Keratinocyte (primary cell): ENCODE measurements at regions not wholly inside any gene's neighbourhood (a gene's known extent, or its start where the extent isn't known, plus 50 kb on each side); places are given as distances from the start of the nearest gene placed in this dataset.
A peak's percentile ranks its signal among the peaks of the same experiment; 100 is the strongest.

Source experiments
- DNase-seq: peaks from one replicate; pipeline ENCODE4 v3.0.0-alpha.2; 2011; ENCODE audit warnings: low read depth, missing footprints, low spot score
- FAIRE-seq: peaks from 2 replicates; lab custom pipeline; 2011; peaks lifted over from hg19 to GRCh38; lab: Jason Lieb, UNC
- H2AFZ ChIP-seq: 2 replicates; pipeline ENCODE4 v1.6.0; 2012; ENCODE audit warnings: low read length, control low read depth, inconsistent platforms; ENCODE audit not compliant: control insufficient read depth
- H3K27ac ChIP-seq: 2 replicates; pipeline ENCODE4 v1.5.1; 2011; ENCODE audit warnings: low read length; ENCODE audit not compliant: control insufficient read depth, insufficient read depth
- H3K27me3 ChIP-seq: 3 replicates; pipeline ENCODE4 v1.6.0; 2011; ENCODE audit warnings: low read length; ENCODE audit not compliant: control insufficient read depth, insufficient read depth; ENCODE audit errors: extremely low read depth
- H3K36me3 ChIP-seq, 2 experiments: 2 replicates in 1 of 2; 3 replicates in 1 of 2; pipeline ENCODE4 v1.5.1; 2011; ENCODE audit warnings: low read length in 2 of 2, mild to moderate bottlenecking in 1 of 2; ENCODE audit not compliant: control insufficient read depth in 2 of 2, insufficient read depth in 2 of 2; ENCODE audit errors: extremely low read depth in 1 of 2
- H3K4me1 ChIP-seq: 3 replicates; pipeline ENCODE4 v1.5.1; 2011; ENCODE audit warnings: low read length; ENCODE audit not compliant: control insufficient read depth, insufficient read depth; ENCODE audit errors: extremely low read depth
- H3K4me2 ChIP-seq: 3 replicates; pipeline ENCODE4 v1.6.0; 2011; ENCODE audit warnings: low read depth, low read length; ENCODE audit not compliant: control insufficient read depth, insufficient read depth; ENCODE audit errors: extremely low read depth
- H3K4me3 ChIP-seq, 3 experiments: fragments of 200-600 bp in 1 of 3; sonication (generic) in 1 of 3; 2 replicates in 2 of 3; 3 replicates in 1 of 3; pipeline ENCODE4 v1.5.1; 2011 to 2016; ENCODE audit warnings: low read length in 3 of 3, mild to moderate bottlenecking in 3 of 3, control low read depth in 2 of 3, inconsistent platforms in 1 of 3, low read depth in 1 of 3, mixed read lengths in 1 of 3, mixed run types in 1 of 3, moderate library complexity in 1 of 3; ENCODE audit not compliant: control insufficient read depth in 2 of 3, insufficient read depth in 2 of 3; ENCODE audit errors: extremely low read depth in 1 of 3
- H3K79me2 ChIP-seq: 2 replicates; pipeline ENCODE4 v1.6.0; 2012; ENCODE audit warnings: low read length; ENCODE audit not compliant: control insufficient read depth, insufficient read depth
- H3K9ac ChIP-seq: 3 replicates; pipeline ENCODE4 v1.6.0; 2011; ENCODE audit warnings: low read length; ENCODE audit not compliant: control insufficient read depth, insufficient read depth; ENCODE audit errors: extremely low read depth
- H3K9me1 ChIP-seq: 3 replicates; pipeline ENCODE4 v1.6.0; 2011; ENCODE audit warnings: low read length; ENCODE audit not compliant: control insufficient read depth, insufficient read depth; ENCODE audit errors: extremely low read depth
- H3K9me3 ChIP-seq: 2 replicates; pipeline ENCODE4 v1.5.1; 2012; ENCODE audit warnings: low read depth, low read length; ENCODE audit not compliant: control insufficient read depth
- H4K20me1 ChIP-seq: 3 replicates; pipeline ENCODE4 v1.6.0; 2011; ENCODE audit warnings: low read length; ENCODE audit not compliant: control insufficient read depth, insufficient read depth; ENCODE audit errors: extremely low read depth
- EZH2 ChIP-seq: IDR thresholded peaks from one replicate; pipeline ENCODE4 v1.6.1; 2012; ENCODE audit warnings: inconsistent platforms, mild to moderate bottlenecking, low read length, moderate library complexity
- dilution Hi-C: fragments of 300-500 bp; cut with MboI; formaldehyde crosslinking; loops from one replicate; pipeline ENCODE4 v1.7.0; 2020; ENCODE audit warnings: low sequenced_read_pairs; ENCODE audit not compliant: extremely low pct_ligation_motif_present
- TF ChIP-seq, protein P1 (sequence below), 3 experiments: IDR thresholded peaks in 1 of 3; conservative IDR thresholded peaks in 1 of 3; optimal IDR thresholded peaks in 1 of 3; 2 replicates in 2 of 3; 3 replicates in 1 of 3; pipeline versions ENCODE3 to v1.5.1; 2011; ENCODE audit warnings: low read length in 3 of 3, mild to moderate bottlenecking in 3 of 3, moderate library complexity in 2 of 3, control low read depth in 1 of 3, inconsistent platforms in 1 of 3; ENCODE audit not compliant: insufficient read depth in 2 of 3; ENCODE audit errors: extremely low read depth in 1 of 3

DNA sequence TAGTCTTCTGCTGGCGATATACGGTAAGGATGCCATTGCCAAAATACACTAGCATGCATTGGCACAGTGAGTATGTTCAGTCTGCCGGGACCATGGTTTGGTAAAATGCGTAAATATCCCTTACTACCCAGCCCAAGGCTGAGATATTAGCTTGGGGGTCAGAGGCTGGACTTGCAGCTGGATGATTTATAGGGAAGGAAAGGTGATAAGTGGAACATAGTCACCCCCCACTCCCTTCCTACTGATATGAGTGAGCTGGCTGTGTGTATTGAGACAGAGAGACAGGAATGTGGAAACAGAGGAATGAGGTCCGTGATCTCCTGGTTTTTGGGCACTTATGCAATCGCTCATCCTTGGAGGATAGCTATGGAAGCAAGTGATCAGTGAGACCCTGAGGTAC lies 642.8 kb downstream of the KCNT2 start:
- H3K79me2 ChIP-seq = no peaks in the 10 kb centered on the region
- H3K36me3 ChIP-seq = no peaks in the 10 kb centered on the region
- H3K4me3 ChIP-seq = no peak overlapping the region
- FAIRE-seq = no peak
- peak overlapping the region; percentile 3 for H3K27ac ChIP-seq
- H4K20me1 ChIP-seq = no peaks in the 10 kb centered on the region
- H3K4me1 ChIP-seq = peaks cover 12% of the 10 kb centered on the region
- dilution Hi-C loops = no loop called here
- no peak for TF ChIP-seq EZH2
- TF ChIP-seq, protein P1, sequence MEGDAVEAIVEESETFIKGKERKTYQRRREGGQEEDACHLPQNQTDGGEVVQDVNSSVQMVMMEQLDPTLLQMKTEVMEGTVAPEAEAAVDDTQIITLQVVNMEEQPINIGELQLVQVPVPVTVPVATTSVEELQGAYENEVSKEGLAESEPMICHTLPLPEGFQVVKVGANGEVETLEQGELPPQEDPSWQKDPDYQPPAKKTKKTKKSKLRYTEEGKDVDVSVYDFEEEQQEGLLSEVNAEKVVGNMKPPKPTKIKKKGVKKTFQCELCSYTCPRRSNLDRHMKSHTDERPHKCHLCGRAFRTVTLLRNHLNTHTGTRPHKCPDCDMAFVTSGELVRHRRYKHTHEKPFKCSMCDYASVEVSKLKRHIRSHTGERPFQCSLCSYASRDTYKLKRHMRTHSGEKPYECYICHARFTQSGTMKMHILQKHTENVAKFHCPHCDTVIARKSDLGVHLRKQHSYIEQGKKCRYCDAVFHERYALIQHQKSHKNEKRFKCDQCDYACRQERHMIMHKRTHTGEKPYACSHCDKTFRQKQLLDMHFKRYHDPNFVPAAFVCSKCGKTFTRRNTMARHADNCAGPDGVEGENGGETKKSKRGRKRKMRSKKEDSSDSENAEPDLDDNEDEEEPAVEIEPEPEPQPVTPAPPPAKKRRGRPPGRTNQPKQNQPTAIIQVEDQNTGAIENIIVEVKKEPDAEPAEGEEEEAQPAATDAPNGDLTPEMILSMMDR (optimal IDR thresholded peaks at IDR 0.05 in 1 of 3, IDR thresholded peaks at IDR 0.05 in 1 of 3, conservative IDR thresholded peaks at IDR 0.05 in 1 of 3; ENCODE audit: extremely low read depth in 1 of 3, insufficient read depth in 2 of 3, low read length in 3 of 3) = no peak
- H3K4me2 ChIP-seq = peak overlapping the region; percentile 75
- no peak for DNase-seq
- no peaks in the 10 kb centered on the region for H3K27me3 ChIP-seq
- H3K9me3 ChIP-seq = no peaks in the 10 kb centered on the region
- no peak overlapping the region for H3K9ac ChIP-seq
- H3K9me1 ChIP-seq = no peaks in the 10 kb centered on the region
- H2AFZ ChIP-seq = peak overlapping the region; percentile 75

DNA sequence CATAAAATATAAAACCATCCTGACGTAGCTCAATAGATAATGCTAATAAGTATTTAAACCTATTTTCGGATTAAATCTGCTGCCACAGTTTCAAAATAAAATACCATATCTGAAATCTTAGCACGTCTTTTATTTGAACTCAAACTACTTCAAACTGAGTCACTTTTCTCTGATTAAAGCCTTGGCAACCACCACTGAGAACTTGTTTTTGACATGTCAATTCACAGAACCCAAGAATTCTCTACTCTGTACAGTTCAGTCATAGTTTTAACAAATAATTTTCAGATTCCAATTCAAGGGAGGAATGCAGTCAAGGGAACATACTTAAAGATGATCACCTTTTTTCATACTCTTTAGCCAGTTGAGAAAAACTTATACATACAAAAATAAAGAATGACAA lies 643.2 kb downstream of the KCNT2 start:
- Histone ChIP-seq H3K27ac (peak overlapping the region; percentile 3), H2AFZ (peak overlapping the region; percentile 75), H3K9ac (no peak overlapping the region), H3K4me3 (no peak overlapping the region), H3K79me2 (no peaks in the 10 kb centered on the region), H3K4me2 (peak overlapping the region; percentile 75), H3K27me3 (no peaks in the 10 kb centered on the region), H3K9me1 (no peaks in the 10 kb centered on the region), H3K4me1 (peaks cover 12% of the 10 kb centered on the region), H3K36me3 (no peaks in the 10 kb centered on the region), H4K20me1 (no peaks in the 10 kb centered on the region), H3K9me3 (no peaks in the 10 kb centered on the region)
- DNase-seq = no peak
- FAIRE-seq = peak; percentile 20
- dilution Hi-C loops = no loop called here
- TF ChIP-seq, protein P1 (optimal IDR thresholded peaks at IDR 0.05 in 1 of 3, IDR thresholded peaks at IDR 0.05 in 1 of 3, conservative IDR thresholded peaks at IDR 0.05 in 1 of 3; ENCODE audit: extremely low read depth in 1 of 3, insufficient read depth in 2 of 3, low read length in 3 of 3) = no peak
- no peak for TF ChIP-seq EZH2
